HepG2 (cell line): ENCODE measurements at regions not wholly inside any gene's neighbourhood (a gene's known extent, or its start where the extent isn't known, plus 50 kb on each side); places are given as distances from the start of the nearest gene placed in this dataset.

Experiments used
- ATAC-seq: fragments of 200-7000 bp; cut with Tn5 transposase; 3 replicates; pipeline ENCODE4 v1.9.1; 2020; ENCODE audit warnings: mild to moderate bottlenecking, moderate library complexity
- BruUV-seq: library from RNA; stranded (reverse); fragments of 400-500 nt; replicated peaks from 2 replicates; lab custom pipeline; 2021; lab: Mats Ljungman, UMichigan
- CTCF ChIA-PET: fragments of 300-600 bp; formaldehyde crosslinking; extraction: SDS; loops from one replicate; lab custom pipeline; 2021; ENCODE audit warnings: low total read pairs, inconsistent platforms, low intra/inter-chr PET ratio; lab: Yijun Ruan, JAX
- POLR2A ChIA-PET: fragments of 350-600 bp; sonication (Branson Sonifier 250); formaldehyde crosslinking; loops from one replicate; lab custom pipeline; 2020; ENCODE audit warnings: antibody characterized with exemption, inconsistent platforms; lab: Yijun Ruan, JAX
- DNase-seq: peaks from one replicate; pipeline ENCODE4 v3.0.0-alpha.2; 2015; ENCODE audit warnings: low spot score
- FAIRE-seq: peaks from 3 replicates; lab custom pipeline; 2011; peaks lifted over from hg19 to GRCh38; lab: Jason Lieb, UNC
- H2AFZ ChIP-seq: one replicate; pipeline ENCODE4 v1.6.1; 2011; ENCODE audit warnings: low read length, inconsistent platforms
- H3K27ac ChIP-seq: fragments of 300-600 bp; 3 replicates; pipeline ENCODE4 v1.8.0; 2011; ENCODE audit warnings: mixed run types, mild to moderate bottlenecking, mixed read lengths, low read length, inconsistent platforms; ENCODE audit not compliant: insufficient read depth; ENCODE audit errors: extremely low read length
- H3K27me3 ChIP-seq, 2 experiments: fragments of 200-600 bp in 1 of 2; 2 replicates in 1 of 2; 3 replicates in 1 of 2; pipeline versions ENCODE4 v1.6.0 to v1.8.0; 2011; ENCODE audit warnings: low read length in 2 of 2, mild to moderate bottlenecking in 2 of 2, moderate library complexity in 2 of 2, inconsistent platforms in 1 of 2; ENCODE audit not compliant: insufficient read depth in 2 of 2, control insufficient read depth in 1 of 2
- H3K36me3 ChIP-seq, 2 experiments: fragments of 200-600 bp in 1 of 2; replicated peaks in 1 of 2; 2 replicates in 1 of 2; 3 replicates in 1 of 2; pipeline versions ENCODE4 v1.5.1 to v1.8.0; 2011; ENCODE audit warnings: low read length in 2 of 2, inconsistent platforms in 1 of 2; ENCODE audit not compliant: insufficient read depth in 2 of 2, control insufficient read depth in 1 of 2
- H3K4me1 ChIP-seq: 2 replicates; pipeline ENCODE4 v1.5.1; 2012; ENCODE audit warnings: low read length, inconsistent platforms; ENCODE audit not compliant: insufficient read depth
- H3K4me2 ChIP-seq: 2 replicates; pipeline ENCODE4 v1.6.0; 2011; ENCODE audit warnings: low read depth, low read length, inconsistent platforms
- H3K4me3 ChIP-seq, 3 experiments: fragments of 200-600 bp in 1 of 3; sonication (generic), shearing (Covaris generic) in 1 of 3; replicated peaks in 1 of 3; 2 replicates each; pipeline ENCODE4 v1.5.1; 2011 to 2016; ENCODE audit warnings: low read length in 3 of 3, inconsistent platforms in 2 of 3, low read depth in 2 of 3, mild to moderate bottlenecking in 2 of 3, control low read depth in 1 of 3, mixed read lengths in 1 of 3; ENCODE audit not compliant: insufficient read depth in 1 of 3
- H3K79me2 ChIP-seq: one replicate; pipeline ENCODE4 v1.6.1; 2011; ENCODE audit warnings: low read length, inconsistent platforms; ENCODE audit not compliant: insufficient read depth
- H3K9ac ChIP-seq: 2 replicates; pipeline ENCODE4 v1.6.0; 2011; ENCODE audit warnings: mild to moderate bottlenecking, low read depth, low read length, inconsistent platforms; ENCODE audit not compliant: insufficient read depth
- H3K9me3 ChIP-seq: 2 replicates; pipeline ENCODE4 v1.5.1; 2012; ENCODE audit warnings: mild to moderate bottlenecking, low read length
- H4K20me1 ChIP-seq: 2 replicates; pipeline ENCODE4 v1.6.0; 2011; ENCODE audit warnings: inconsistent platforms, mild to moderate bottlenecking, low read length, moderate library complexity; ENCODE audit not compliant: insufficient read depth
- DMAP1 ChIP-seq: IDR thresholded peaks from 2 replicates; pipeline ENCODE4 v1.6.1; 2016
- FOXK2 ChIP-seq: fragments of 450-650 bp; IDR thresholded peaks from 2 replicates; pipeline ENCODE4 v1.6.1; 2016
- HNRNPH1 ChIP-seq: fragments of 200-400 bp; formaldehyde crosslinking; optimal IDR thresholded peaks from 2 replicates; pipeline ENCODE3; 2017; ENCODE audit warnings: mild to moderate bottlenecking, low read depth, low read length
- KLF11 ChIP-seq: IDR thresholded peaks from 2 replicates; pipeline ENCODE4 v1.6.1; 2016; ENCODE audit warnings: missing compliant biosample characterization
- MAFK ChIP-seq, 2 experiments: IDR thresholded peaks in 1 of 2; conservative IDR thresholded peaks in 1 of 2; 2 replicates each; pipeline ENCODE4 v1.6.1; 2011; ENCODE audit warnings: improper control_type of control experiment in 2 of 2, low read length in 2 of 2
- NFKBIZ ChIP-seq: IDR thresholded peaks from 2 replicates; pipeline ENCODE4 v1.6.1; 2018; ENCODE audit warnings: missing genetic modification reagents, missing compliant biosample characterization
- POLR2AphosphoS2 ChIP-seq: IDR thresholded peaks from 2 replicates; pipeline ENCODE4 v1.6.1; 2011; ENCODE audit warnings: low read depth, low read length, improper control_type of control experiment
- PPARG ChIP-seq: conservative IDR thresholded peaks from 2 replicates; pipeline ENCODE4 v1.6.1; 2016; ENCODE audit warnings: missing biosample characterization, missing genetic modification reagents
- TAF1 ChIP-seq: sonication (generic); formaldehyde crosslinking; IDR thresholded peaks from 2 replicates; pipeline ENCODE4 v1.4.0; 2020; ENCODE audit warnings: missing genetic modification reagents
- TOE1 ChIP-seq: sonication (generic); formaldehyde crosslinking; IDR thresholded peaks from 2 replicates; pipeline ENCODE4 v1.4.0; 2020; ENCODE audit warnings: mild to moderate bottlenecking, missing genetic modification reagents
- ZNF263 ChIP-seq: sonication (generic); formaldehyde crosslinking; IDR thresholded peaks from 2 replicates; pipeline ENCODE4 v1.4.0; 2020; ENCODE audit warnings: missing genetic modification reagents
- ZNF558 ChIP-seq: sonication (generic); formaldehyde crosslinking; IDR thresholded peaks from 2 replicates; pipeline ENCODE4 v1.9.0; 2022; ENCODE audit warnings: mild to moderate bottlenecking, missing genetic modification reagents, borderline replicate concordance
- ZNF766 ChIP-seq: sonication (generic); formaldehyde crosslinking; IDR thresholded peaks from 2 replicates; pipeline ENCODE4 v1.5.0; 2020; ENCODE audit warnings: missing genetic modification reagents, borderline replicate concordance
- ZNF788 ChIP-seq: sonication (generic); formaldehyde crosslinking; IDR thresholded peaks from 2 replicates; pipeline ENCODE4 v1.5.0; 2020; ENCODE audit warnings: mild to moderate bottlenecking, missing genetic modification reagents, borderline replicate concordance
- ZNF816 ChIP-seq: sonication (generic); formaldehyde crosslinking; IDR thresholded peaks from 2 replicates; pipeline ENCODE4 v1.8.0; 2022; ENCODE audit warnings: missing genetic modification reagents, mild to moderate bottlenecking, borderline replicate concordance
- WGBS: methylation state at CpG from one replicate; pipeline ENCODE4 v1.1.6; 2017; ENCODE audit warnings: low lambda C conversion rate; 5-methylcytosine and 5-hydroxymethylcytosine counted together
- in situ Hi-C: cut with HindIII; loops from 2 replicates; pipeline ENCODE4 v1.10.0; 2017; ENCODE audit warnings: low pct_unique_long_range_greater_than_20kb; ENCODE audit not compliant: extremely low pct_ligation_motif_present
- intact Hi-C: fragments of 100-400 bp; cut with micrococcal nuclease; formaldehyde crosslinking; loops from one replicate; pipeline ENCODE4 v1.10.0; 2022; ENCODE audit not compliant: unreplicated experiment
- TF ChIP-seq, protein P1 (sequence below): sonication (generic); formaldehyde crosslinking; IDR thresholded peaks from 2 replicates; pipeline ENCODE4 v1.4.0; 2020; ENCODE audit warnings: missing genetic modification reagents
- TF ChIP-seq, protein P2 (sequence below): sonication (generic); formaldehyde crosslinking; IDR thresholded peaks from 2 replicates; pipeline ENCODE4 v1.5.0; 2020; ENCODE audit warnings: missing genetic modification reagents

- no peak overlapping the region for H3K9ac ChIP-seq
- TF ChIP-seq FOXK2: no peak
- peak; percentile 43 to 52; a peak in 3 of 4 replicates for TF ChIP-seq MAFK (conservative IDR thresholded peaks at IDR 0.05 in 1 of 2, IDR thresholded peaks at IDR 0.05 in 1 of 2; ENCODE audit: low read length in 2 of 2)
- no peak for TF ChIP-seq NFKBIZ
- TF ChIP-seq, protein P1, sequence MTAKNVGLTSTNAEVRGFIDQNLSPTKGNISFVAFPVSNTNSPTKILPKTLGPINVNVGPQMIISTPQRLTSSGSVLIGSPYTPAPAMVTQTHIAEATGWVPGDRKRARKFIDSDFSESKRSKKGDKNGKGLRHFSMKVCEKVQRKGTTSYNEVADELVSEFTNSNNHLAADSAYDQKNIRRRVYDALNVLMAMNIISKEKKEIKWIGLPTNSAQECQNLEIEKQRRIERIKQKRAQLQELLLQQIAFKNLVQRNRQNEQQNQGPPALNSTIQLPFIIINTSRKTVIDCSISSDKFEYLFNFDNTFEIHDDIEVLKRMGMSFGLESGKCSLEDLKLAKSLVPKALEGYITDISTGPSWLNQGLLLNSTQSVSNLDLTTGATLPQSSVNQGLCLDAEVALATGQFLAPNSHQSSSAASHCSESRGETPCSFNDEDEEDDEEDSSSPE: no peak
- H2AFZ ChIP-seq: no peak overlapping the region
- H3K4me1 ChIP-seq: no peaks in the 10 kb centered on the region
- ATAC-seq: no peak
- no peaks in the 10 kb centered on the region for H3K79me2 ChIP-seq
- no TSS peak for BruUV-seq
- POLR2A ChIA-PET: no interaction called here
- no peaks in the 10 kb centered on the region for H4K20me1 ChIP-seq
- no peaks in the 10 kb centered on the region for H3K36me3 ChIP-seq
- H3K27ac ChIP-seq: no peak overlapping the region
- H3K4me3 ChIP-seq: no peak overlapping the region
- no peaks in the 10 kb centered on the region for H3K9me3 ChIP-seq
- intact Hi-C loops (no loop called here), in situ Hi-C loops (no loop called here)
- CTCF ChIA-PET: no interaction called here
- FAIRE-seq: no peak
- DNase-seq: no peak
- WGBS: 0% methylated on average over 1 of the region's 1 CpG
- H3K4me2 ChIP-seq: no peak overlapping the region
- H3K27me3 ChIP-seq: no peaks in the 10 kb centered on the region
These were observed 61.4 kb upstream of the ATP8A1 start for GRCh38 chr4:42718336-42718735.

GRCh38 chr4:42716996-42717395 is 60.1 kb upstream of the ATP8A1 start:
- no TSS peak for BruUV-seq
- no peaks in the 10 kb centered on the region for H3K4me1 ChIP-seq
- no peaks in the 10 kb centered on the region for H3K79me2 ChIP-seq
- intact Hi-C loops: no loop called here
- no peaks in the 10 kb centered on the region for H3K27me3 ChIP-seq
- H4K20me1 ChIP-seq: no peaks in the 10 kb centered on the region
- H2AFZ ChIP-seq: no peak overlapping the region
- no peak overlapping the region for H3K4me3 ChIP-seq
- TF ChIP-seq DMAP1: no peak
- TF ChIP-seq TOE1 (CRISPR knock-in tag): no peak
- no peak for TF ChIP-seq PPARG (CRISPR knock-in tag)
- no peak for TF ChIP-seq KLF11
- no peak for TF ChIP-seq ZNF788 (CRISPR knock-in tag)
- TF ChIP-seq ZNF263: no peak
- no peak for TF ChIP-seq ZNF766
- TF ChIP-seq, protein P2, sequence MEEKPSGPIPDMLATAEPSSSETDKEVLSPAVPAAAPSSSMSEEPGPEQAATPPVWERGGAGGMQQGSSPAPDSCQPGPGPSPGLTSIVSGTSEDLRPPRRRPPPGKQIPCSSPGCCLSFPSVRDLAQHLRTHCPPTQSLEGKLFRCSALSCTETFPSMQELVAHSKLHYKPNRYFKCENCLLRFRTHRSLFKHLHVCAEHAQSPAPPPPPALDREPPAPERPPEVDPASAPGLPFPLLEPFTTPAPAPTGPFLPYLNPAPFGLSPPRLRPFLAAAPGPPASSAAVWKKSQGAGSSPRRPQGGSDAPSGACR (CRISPR knock-in tag): no peak
- no peak for TF ChIP-seq ZNF816
- TF ChIP-seq HNRNPH1: no peak
- no peak for TF ChIP-seq ZNF558 (CRISPR knock-in tag)
- no peak for TF ChIP-seq TAF1 (CRISPR knock-in tag)
- TF ChIP-seq POLR2AphosphoS2: no peak
- DNase-seq (no peak), ATAC-seq (no peak), FAIRE-seq (no peak)
- WGBS: 4% methylated on average over 3 of the region's 3 CpGs
- no peak overlapping the region for H3K4me2 ChIP-seq
- no peaks in the 10 kb centered on the region for H3K36me3 ChIP-seq
- no peaks in the 10 kb centered on the region for H3K9me3 ChIP-seq
- H3K9ac ChIP-seq: no peak overlapping the region
- CTCF ChIA-PET: no interaction called here
- POLR2A ChIA-PET: no interaction called here
- H3K27ac ChIP-seq: no peak overlapping the region
- in situ Hi-C loops: no loop called here
